H1 (cell line): ENCODE measurements at regions not wholly inside any gene's neighbourhood (a gene's known extent, or its start where the extent isn't known, plus 50 kb on each side); places are given as distances from the start of the nearest gene placed in this dataset.
A peak's percentile ranks its signal among the peaks of the same experiment; 100 is the strongest.

Source experiments
- CHD7 ChIP-seq: fragments of 300-600 bp; sonication (generic); IDR thresholded peaks from 2 replicates; pipeline ENCODE4 v1.7.1; 2012; ENCODE audit warnings: low read length, moderate library complexity, mild to moderate bottlenecking, inconsistent platforms; ENCODE audit not compliant: insufficient replicate concordance
- CREB1 ChIP-seq: IDR thresholded peaks from 2 replicates; pipeline ENCODE4 v1.6.1; 2012; ENCODE audit warnings: inconsistent platforms
- CTBP2 ChIP-seq: IDR thresholded peaks from 2 replicates; pipeline ENCODE4 v1.7.0; 2011; ENCODE audit warnings: borderline replicate concordance, mild to moderate bottlenecking, moderate library complexity, mixed read lengths, low read length; ENCODE audit not compliant: insufficient read depth, insufficient read length
- EP300 ChIP-seq, 2 experiments: IDR thresholded peaks; 1 replicate in 1 of 2; 2 replicates in 1 of 2; pipeline ENCODE4 v1.6.1; 2011 to 2012; ENCODE audit warnings: low read depth in 2 of 2, low read length in 2 of 2, mild to moderate bottlenecking in 2 of 2, borderline replicate concordance in 1 of 2, inconsistent platforms in 1 of 2, moderate library complexity in 1 of 2
- FOSL1 ChIP-seq: IDR thresholded peaks from 2 replicates; pipeline ENCODE4 v1.6.1; 2011; ENCODE audit warnings: mild to moderate bottlenecking, low read depth, low read length, moderate library complexity; ENCODE audit not compliant: insufficient read depth
- JUND ChIP-seq: IDR thresholded peaks from 2 replicates; pipeline ENCODE4 v1.6.1; 2011; ENCODE audit warnings: mild to moderate bottlenecking, improper control_type of control experiment, low read length
- MAFK ChIP-seq: IDR thresholded peaks from 2 replicates; pipeline ENCODE4 v1.6.1; 2012; ENCODE audit warnings: low read depth, mild to moderate bottlenecking, improper control_type of control experiment, low read length
- POLR2A ChIP-seq, 2 experiments: IDR thresholded peaks; 1 replicate in 1 of 2; 2 replicates in 1 of 2; pipeline ENCODE4 v1.6.1; 2011; ENCODE audit warnings: low read depth in 2 of 2, low read length in 2 of 2, mild to moderate bottlenecking in 2 of 2; ENCODE audit errors: control extremely low read depth in 1 of 2
- POU5F1 ChIP-seq: IDR thresholded peaks from 2 replicates; pipeline ENCODE4 v1.6.1; 2011; ENCODE audit warnings: low read depth, mild to moderate bottlenecking, low read length, moderate library complexity
- SIX5 ChIP-seq: IDR thresholded peaks from 2 replicates; pipeline ENCODE4 v1.6.1; 2011; ENCODE audit warnings: mild to moderate bottlenecking, low read depth, low read length
- TBP ChIP-seq: IDR thresholded peaks from 2 replicates; pipeline ENCODE4 v1.6.1; 2011; ENCODE audit warnings: low read depth, low read length, improper control_type of control experiment
- USF2 ChIP-seq: IDR thresholded peaks from 2 replicates; pipeline ENCODE4 v1.6.1; 2011; ENCODE audit warnings: low read length, improper control_type of control experiment

GRCh38 chr6:5850848-5851255 lies 155.9 kb downstream of the NRN1 start (continued):
- TF ChIP-seq CHD7 (no peak), POLR2A (IDR thresholded peaks at IDR 0.05; ENCODE audit: control extremely low read depth in 1 of 2, low read depth in 2 of 2, low read length in 2 of 2) (peak; percentile 38 to 79), FOSL1 (no peak), JUND (no peak), TBP (peak; percentile 38; the same call in 1 of the 2 replicates), CREB1 (no peak), MAFK (no peak), EP300 (IDR thresholded peaks at IDR 0.05; ENCODE audit: borderline replicate concordance in 1 of 2, low read depth in 2 of 2, low read length in 2 of 2) (peak in 1 of 2 experiments; percentile 68; a peak in 1 of 3 replicates), USF2 (no peak), POU5F1 (no peak), CTBP2 (no peak), SIX5 (no peak)
